Middle frontal gyrus (tissue), 1 donor: ENCODE measurements at regions not wholly inside any gene's neighbourhood (a gene's known extent, or its start where the extent isn't known, plus 50 kb on each side); places are given as distances from the start of the nearest gene placed in this dataset.
"Not testable (repeated sequence)": the region's sequence is repeated elsewhere in the genome, so short reads cannot be mapped to it uniquely, and the experiment has no call there.

Experiments used
- DNase-seq: peaks from one replicate; pipeline ENCODE4 v3.0.0-alpha.2; 2015; ENCODE audit warnings: low spot score; ENCODE audit errors: extremely low spot score

GRCh38 chr19:30102239-30102638, 160.2 kb downstream of the URI1 start:
- no peak for DNase-seq

DNA sequence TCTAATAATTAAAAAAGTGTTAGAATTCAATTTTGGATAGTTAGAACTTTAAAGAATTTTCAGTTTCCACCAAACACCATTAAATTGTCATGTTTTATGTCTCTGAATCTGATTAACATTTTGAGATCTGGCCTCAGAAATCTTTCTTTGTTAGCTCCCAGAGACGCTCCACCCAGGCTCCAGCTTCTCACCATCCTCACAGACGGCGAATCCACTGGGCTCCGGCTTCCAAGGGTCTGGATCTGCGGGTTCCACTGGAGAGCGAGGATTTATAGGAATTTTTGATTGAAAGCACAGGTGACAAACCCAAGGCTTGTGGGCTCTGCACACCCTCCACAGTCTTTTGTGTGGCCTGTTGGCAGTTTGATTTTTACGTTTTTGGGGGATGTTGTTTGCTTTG, 160.6 kb downstream of the URI1 start:
- no peak for DNase-seq

GRCh38 chr19:30103981-30104380, 161.9 kb downstream of the URI1 start:
- no peak for DNase-seq

DNA sequence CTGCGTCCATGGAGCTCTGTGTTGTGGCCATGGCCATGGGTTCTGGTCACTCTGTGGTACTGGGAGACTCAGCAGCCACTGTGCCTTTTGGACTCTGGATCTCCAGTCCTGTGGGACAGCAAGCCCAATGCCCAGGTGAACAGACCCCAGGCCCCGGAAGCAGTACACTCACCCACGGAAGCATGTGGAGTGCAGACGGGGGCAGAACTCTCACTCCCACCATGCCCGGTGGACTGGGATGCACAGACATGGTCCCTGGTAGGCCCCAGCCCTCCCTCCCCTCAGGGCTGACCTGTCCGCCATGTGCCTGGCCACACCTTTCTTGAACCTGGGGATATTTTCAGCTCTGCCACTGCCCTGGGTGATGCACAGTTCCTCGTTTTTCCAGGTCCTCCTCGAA, 163.3 kb downstream of the URI1 start:
- DNase-seq, result no peak

DNA sequence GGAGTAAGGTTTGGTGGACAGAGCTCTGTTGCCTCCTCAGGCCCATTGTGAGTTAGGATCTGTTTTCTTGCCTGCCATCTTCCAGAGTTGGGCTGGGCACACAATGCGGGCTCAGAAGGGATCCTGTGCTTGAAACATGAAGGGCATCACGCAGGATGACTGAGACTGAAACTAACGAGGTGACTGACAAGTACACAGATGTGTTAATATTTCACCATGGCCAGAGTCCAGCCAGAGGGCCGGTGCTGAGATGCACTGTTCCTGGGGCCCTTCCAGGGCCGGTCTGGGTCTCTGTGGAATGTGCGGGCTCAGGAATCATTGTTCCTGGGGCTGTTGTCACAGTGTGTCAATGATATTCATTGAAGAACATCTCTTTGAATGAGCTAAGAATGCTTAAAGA, 163.7 kb downstream of the URI1 start:
- no peak for DNase-seq

- no peak for DNase-seq
These were observed 164.5 kb downstream of the URI1 start for GRCh38 chr19:30106417-30107095.

GRCh38 chr19:30107251-30107650, 165.2 kb downstream of the URI1 start:
- no peak for DNase-seq

DNA sequence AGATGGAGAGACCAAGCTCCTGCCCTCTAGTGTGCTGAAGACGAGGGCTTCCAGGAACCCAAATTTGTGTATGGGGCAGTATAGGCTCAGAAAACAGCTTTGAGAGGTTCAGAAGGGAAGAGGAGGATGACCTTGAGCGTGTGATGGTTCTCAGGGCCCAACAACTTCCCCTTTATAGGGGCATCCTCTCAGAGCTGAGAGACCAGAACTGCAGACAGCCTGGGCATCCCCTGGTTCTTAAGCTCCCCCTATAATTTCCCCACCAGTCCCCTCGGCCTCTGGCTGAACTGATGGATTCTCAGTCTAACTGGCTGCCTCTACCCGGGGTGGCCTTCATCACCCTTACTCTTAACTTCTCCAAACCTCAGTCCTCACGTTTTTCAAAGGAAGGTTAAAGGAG, 167.5 kb downstream of the URI1 start:
- no peak for DNase-seq

GRCh38 chr19:30111021-30111855, 169.2 kb downstream of the URI1 start:
- DNase-seq, result no peak

DNA sequence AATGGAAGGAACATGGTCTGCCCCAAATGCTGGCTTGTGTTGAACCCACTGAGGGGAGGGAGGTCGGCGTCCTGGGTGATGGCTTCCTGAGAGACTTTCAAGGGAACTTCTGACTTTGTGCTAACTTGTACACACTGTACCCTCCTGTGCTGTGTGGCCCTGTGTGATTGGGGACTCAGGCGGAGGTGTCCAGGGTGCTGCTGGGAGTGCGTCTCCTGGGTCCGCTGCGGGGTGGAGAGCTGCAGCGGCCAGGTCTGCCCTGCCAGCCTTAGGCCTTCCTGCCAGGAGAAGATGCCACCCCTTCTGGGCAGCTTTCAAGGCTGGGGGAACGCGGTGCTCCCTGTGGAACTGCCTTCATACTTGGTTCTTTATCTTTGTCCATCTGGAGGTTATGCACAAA, 170.1 kb downstream of the URI1 start:
- DNase-seq, result no peak

- no peak for DNase-seq
These were observed 170.6 kb downstream of the URI1 start for GRCh38 chr19:30112666-30113065.

DNA sequence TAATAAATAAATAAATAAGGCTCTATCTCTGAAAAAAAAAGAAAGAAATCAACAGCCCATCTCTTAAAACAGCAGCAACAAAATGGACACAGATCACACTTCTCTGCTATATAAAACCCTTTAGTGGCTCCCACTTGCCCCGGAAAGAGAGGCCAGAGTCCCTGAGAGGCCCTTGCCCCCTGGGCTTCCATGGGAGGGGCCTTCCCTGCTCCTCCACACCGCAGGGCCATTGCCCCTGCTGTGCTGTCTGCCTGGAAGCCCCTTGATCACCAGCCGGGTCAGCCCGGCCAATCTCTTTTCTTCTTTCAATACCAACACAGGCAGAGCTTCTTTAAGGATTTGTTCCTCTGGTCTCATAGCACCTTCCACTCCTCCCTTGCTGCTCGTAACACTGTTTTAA, 171.1 kb downstream of the URI1 start:
- DNase-seq, result no peak

DNA sequence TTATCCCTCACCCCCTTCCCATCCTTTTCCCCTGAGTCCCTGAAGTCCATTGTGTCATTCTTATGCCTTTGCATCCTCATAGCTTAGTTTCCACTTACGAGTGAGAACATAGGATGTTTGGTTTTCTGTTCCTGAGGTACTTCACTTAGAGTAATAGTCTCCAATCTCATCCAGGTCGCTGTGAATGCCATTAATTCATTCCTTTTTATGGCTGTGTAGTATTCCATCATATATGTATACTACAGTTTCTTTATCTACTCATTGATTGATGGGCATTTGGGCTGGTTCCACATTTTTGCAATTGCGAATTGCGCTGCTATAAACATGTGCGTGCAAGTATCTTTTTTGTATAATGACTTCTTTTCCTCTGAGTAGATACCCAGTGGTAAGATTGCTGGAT, 172.1 kb downstream of the URI1 start:
- not testable (repeated sequence) for DNase-seq

DNA sequence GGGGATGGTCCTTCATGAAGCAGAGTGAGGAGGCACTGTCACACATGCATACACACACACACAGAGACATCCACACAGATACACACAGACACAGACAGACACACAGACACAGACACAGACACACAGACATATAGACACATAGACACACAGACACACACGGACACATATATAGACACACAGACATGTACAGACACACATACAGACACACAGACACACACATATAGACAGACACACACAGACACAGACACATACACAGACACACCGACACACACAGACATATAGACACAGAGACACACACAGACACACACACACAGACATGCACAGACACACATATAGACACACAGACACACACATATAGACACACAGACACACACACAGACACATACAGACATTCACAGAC, 173.9 kb downstream of the URI1 start:
- DNase-seq, result no peak

DNA sequence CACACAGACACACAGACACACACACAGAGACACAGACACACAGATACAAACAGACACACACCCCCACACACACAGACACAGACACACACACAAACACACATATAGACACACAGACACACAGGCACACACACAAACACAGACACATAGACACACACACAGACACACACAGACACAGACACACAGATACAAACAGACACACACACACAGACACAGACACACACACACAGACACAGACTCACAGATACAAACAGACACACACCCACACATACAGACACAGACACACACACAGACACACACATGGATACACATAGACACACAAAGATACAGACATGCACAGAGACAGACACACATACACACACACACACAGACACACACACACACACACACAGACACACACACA, 174.5 kb downstream of the URI1 start:
- no peak for DNase-seq

DNA sequence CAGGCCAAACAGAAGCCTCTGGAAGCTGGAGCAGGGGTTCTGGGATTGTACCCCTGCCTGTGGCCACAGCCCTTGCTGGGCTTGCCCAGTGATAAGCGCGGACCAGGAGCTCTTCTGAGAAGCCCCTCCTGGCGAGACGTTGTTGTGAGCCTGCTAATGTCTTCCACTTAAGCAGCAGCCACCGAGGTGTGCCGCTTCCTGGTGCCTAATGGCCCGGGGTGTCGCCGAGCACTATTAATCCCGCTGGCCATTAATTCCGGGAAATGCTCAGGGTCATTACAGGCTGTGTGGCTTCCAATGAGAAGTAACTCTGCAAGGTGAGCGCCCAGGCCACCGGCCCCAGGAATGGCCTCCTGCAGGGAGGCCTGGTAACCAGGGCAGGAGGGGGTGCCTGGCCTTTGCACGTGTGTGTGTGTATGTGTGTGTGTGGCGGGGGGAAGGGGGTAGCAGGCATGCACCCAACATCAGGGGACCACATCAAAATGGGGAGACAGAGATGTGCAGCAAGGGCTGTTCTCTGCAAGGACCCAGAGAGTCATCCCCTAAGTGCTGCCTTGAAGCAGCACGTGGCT, 175.0 kb downstream of the URI1 start:
- DNase-seq, result no peak

GRCh38 chr19:30117636-30118145, 175.7 kb downstream of the URI1 start:
- no peak for DNase-seq

- no peak for DNase-seq
These were observed 176.2 kb downstream of the URI1 start for GRCh38 chr19:30118221-30118620.

DNA sequence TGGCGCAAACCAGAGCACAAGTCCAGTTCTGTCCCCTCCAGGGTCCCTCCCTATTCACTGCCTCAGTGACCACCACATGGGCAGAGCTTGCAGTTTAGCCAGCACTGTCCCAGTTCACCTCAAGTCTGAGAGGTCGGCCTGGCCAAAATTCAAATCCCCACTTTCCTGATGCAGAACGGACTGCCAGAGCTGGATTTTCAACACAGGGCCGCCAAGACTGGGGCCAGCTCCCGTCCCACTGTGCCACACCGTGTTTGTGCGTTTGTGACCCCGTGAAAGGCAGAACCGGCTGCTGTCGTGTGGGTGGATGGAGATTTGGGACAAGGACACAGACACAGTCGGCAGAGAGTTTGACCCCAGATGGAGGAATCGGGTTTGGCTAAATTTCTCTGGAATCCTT, 176.7 kb downstream of the URI1 start:
- DNase-seq, result no peak

- no peak for DNase-seq
These were observed 177.3 kb downstream of the URI1 start for GRCh38 chr19:30119180-30119908.

DNA sequence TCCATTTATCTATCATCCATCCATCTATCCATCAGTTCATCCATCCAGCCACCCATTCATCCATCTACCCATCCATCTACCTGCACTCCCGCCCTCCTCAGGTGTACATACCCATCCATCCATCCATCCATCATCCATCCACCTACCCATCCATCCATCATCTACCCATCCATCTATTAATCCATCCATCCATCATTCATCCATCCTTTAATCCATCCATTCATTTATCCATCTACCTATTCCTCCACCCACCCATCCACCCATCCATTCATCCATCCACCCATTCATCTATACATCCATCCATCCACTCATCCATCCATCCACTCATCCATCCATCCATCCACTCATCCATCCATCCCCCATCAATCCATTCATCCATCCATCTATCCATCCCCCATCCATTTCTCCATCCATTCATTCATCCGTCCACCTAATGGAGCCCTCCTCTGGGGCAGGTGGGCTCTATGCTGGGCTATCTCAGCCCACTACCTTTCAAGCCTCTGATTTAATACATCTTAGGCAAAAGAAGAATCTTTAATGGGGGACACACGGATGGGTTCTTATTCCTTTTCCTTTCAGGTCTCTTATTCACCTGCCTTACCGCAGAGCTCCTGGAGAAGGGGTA, 178.9 kb downstream of the URI1 start:
- no peak for DNase-seq
